ENCODE measurements at regions not wholly inside any gene's neighbourhood (a gene's known extent, or its start where the extent isn't known, plus 50 kb on each side); places are given as distances from the start of the nearest gene placed in this dataset.
A peak's percentile ranks its signal among the peaks of the same experiment; 100 is the strongest.

DNA sequence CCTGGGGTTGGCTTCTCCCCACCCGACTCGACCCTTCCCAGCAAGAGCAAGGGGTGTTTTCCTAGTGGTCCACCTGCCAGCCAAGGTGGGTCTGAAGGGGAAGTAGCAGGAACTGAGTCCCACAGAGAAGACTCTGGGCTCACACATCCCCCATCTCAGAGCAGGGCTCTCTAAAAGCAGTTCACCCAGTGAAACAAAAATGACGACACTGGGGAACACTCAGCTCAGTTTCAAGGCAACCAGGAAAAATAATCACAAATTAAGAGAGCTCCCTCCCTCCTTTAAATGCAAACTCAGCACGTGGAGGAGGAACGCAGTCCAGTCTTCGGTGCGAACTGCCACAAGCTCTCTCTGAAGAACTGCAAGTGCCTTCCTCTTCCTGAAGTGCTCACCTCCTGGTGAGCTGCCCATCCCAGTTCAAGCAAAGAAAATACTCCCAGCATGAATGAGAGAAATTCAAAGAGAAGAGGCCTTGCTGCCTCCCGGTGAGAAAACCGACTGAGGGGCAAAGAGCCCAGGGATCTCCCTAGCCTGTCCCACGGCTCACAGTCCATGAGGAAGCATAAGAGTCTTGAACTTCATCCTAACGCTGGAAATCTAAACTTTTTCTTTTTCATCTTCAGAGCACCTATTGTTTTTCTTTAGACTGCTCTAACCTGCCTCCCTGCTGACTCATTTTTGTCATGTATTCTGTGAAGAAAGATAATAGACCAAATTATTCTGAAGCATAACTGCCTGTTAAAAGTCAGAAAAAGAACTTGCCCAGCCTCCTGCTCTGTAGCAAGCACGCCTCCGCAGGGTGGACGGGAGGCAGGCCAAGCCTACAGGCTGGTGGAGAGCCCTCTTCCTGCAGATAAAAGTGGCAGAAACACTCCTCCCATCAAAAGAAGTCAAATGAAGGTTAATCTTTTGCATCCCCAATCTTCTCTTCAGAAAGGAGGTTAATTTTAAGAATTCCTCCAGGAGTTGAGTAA is 281.4 kb downstream of the HHIPL2 start:
- TF ChIP-seq FOXM1 (IDR thresholded peaks at IDR 0.05; ENCODE audit: borderline replicate concordance): no peak
- TF ChIP-seq NFRKB (IDR thresholded peaks at IDR 0.05): no peak
- TF ChIP-seq FOXK2 (IDR thresholded peaks at IDR 0.05): no peak
- TF ChIP-seq, protein P1, sequence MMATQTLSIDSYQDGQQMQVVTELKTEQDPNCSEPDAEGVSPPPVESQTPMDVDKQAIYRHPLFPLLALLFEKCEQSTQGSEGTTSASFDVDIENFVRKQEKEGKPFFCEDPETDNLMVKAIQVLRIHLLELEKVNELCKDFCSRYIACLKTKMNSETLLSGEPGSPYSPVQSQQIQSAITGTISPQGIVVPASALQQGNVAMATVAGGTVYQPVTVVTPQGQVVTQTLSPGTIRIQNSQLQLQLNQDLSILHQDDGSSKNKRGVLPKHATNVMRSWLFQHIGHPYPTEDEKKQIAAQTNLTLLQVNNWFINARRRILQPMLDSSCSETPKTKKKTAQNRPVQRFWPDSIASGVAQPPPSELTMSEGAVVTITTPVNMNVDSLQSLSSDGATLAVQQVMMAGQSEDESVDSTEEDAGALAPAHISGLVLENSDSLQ (IDR thresholded peaks at IDR 0.05): no peak
- TF ChIP-seq CTBP1 (IDR thresholded peaks at IDR 0.05; ENCODE audit: borderline replicate concordance): no peak
- TF ChIP-seq HDGF (IDR thresholded peaks at IDR 0.05; ENCODE audit: borderline replicate concordance): no peak
- TF ChIP-seq ZNF384 (IDR thresholded peaks at IDR 0.05): no peak
- TF ChIP-seq L3MBTL2 (conservative IDR thresholded peaks at IDR 0.05): peak; percentile 79
- TF ChIP-seq SP1 (IDR thresholded peaks at IDR 0.05): no peak
